ENCODE measurements at regions not wholly inside any gene's neighbourhood (a gene's known extent, or its start where the extent isn't known, plus 50 kb on each side); places are given as distances from the start of the nearest gene placed in this dataset.

GRCh38 chr7:27382307-27382706 lies 139.7 kb downstream of the EVX1 start:
- TF ChIP-seq CTCF (conservative IDR thresholded peaks at IDR 0.05; ENCODE audit: low read length) = no peak
- no peak for TF ChIP-seq EZH2phosphoT487 (IDR thresholded peaks at IDR 0.05; ENCODE audit: borderline replicate concordance)
